Small intestine (tissue), 7 donors: ENCODE measurements at regions not wholly inside any gene's neighbourhood (a gene's known extent, or its start where the extent isn't known, plus 50 kb on each side); places are given as distances from the start of the nearest gene placed in this dataset.

Experiments
- DNase-seq, 2 donors: peaks; one replicate each; pipeline versions ENCODE4 v3.0.0 to v3.0.0-alpha.2; 2013
- FAIRE-seq: peaks from 2 replicates; lab custom pipeline; 2012; peaks lifted over from hg19 to GRCh38; lab: Jason Lieb, UNC
- H3K27ac ChIP-seq, 3 donors: one replicate each; pipeline ENCODE4 v1.5.1; 2013; ENCODE audit warnings: low read length in 2 of 3, mild to moderate bottlenecking in 2 of 3, control low read depth in 1 of 3, inconsistent platforms in 1 of 3, low read depth in 1 of 3, moderate library complexity in 1 of 3
- H3K27me3 ChIP-seq, 3 donors: one replicate each; pipeline ENCODE4 v1.6.1; 2013; ENCODE audit warnings: low read length in 3 of 3, inconsistent platforms in 1 of 3; ENCODE audit not compliant: control insufficient read depth in 3 of 3, insufficient read depth in 3 of 3
- H3K36me3 ChIP-seq, 3 donors: one replicate each; pipeline ENCODE4 v1.6.1; 2013; ENCODE audit warnings: low read length in 3 of 3, inconsistent platforms in 1 of 3, low read depth in 1 of 3, mild to moderate bottlenecking in 1 of 3, moderate library complexity in 1 of 3; ENCODE audit not compliant: control insufficient read depth in 3 of 3, insufficient read depth in 2 of 3
- H3K4me1 ChIP-seq, 3 donors: one replicate each; pipeline ENCODE4 v1.6.1; 2013; ENCODE audit warnings: low read length in 2 of 3, inconsistent platforms in 1 of 3, low read depth in 1 of 3, mild to moderate bottlenecking in 1 of 3, moderate library complexity in 1 of 3; ENCODE audit not compliant: control insufficient read depth in 3 of 3, insufficient read depth in 2 of 3
- H3K4me3 ChIP-seq, 3 donors: one replicate each; pipeline ENCODE4 v1.5.1; 2013; ENCODE audit warnings: low read length in 3 of 3, control low read depth in 1 of 3, inconsistent platforms in 1 of 3, low read depth in 1 of 3, mild to moderate bottlenecking in 1 of 3, moderate library complexity in 1 of 3
- H3K9me3 ChIP-seq, 2 donors: one replicate each; pipeline ENCODE4 v1.6.1; 2013; ENCODE audit warnings: low read depth in 1 of 2, low read length in 1 of 2; ENCODE audit not compliant: control insufficient read depth in 2 of 2, insufficient read depth in 1 of 2
- WGBS, 3 donors: extraction: QIAGEN DNeasy Blood & Tissue Kit; methylation state at CpG; one replicate each; pipeline ENCODE4 v1.1.7; 2013; 5-methylcytosine and 5-hydroxymethylcytosine counted together
- donor health status: healthy with polysubstance abuse.
- donor health status: control.
- donor health status: control.
- donor health status: Bipolar disorder and iron deficiency.
- donor health status: healthy.

DNA sequence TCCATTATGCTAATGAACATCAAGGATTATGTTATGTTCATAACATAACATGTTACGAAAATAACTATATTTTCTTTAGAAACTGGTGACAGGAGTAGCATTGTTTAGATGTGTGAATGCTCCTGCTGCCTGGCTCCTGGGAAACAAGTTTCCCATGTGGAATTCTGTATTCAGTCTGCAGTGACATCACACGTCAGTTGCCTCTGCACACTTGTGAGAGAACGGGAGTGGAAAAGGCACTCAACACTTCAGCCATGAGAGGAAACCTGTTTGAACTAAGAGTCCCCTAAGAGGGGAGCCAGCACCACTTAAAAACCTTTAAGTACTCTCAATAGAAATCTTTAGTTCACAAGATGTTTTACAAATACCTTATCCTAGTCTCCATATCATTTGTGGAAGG lies 140.3 kb upstream of the FAM20C start:
- 70 to 76% (median 73%) methylated on average over 3 of the region's 3 CpGs for WGBS, 3 donors
- no peaks in the 10 kb centered on the region for H3K9me3 ChIP-seq
- no peaks in the 10 kb centered on the region for H3K36me3 ChIP-seq
- H3K27me3 ChIP-seq, result no peaks in the 10 kb centered on the region
- no peak overlapping the region for H3K4me3 ChIP-seq
- no peak for FAIRE-seq
- no peak for DNase-seq
- H3K4me1 ChIP-seq, result no peaks in the 10 kb centered on the region
- H3K27ac ChIP-seq, result no peak overlapping the region

- 79 to 92% (median 81%) methylated on average over 1 of the region's 1 CpG for WGBS, 3 donors
- Histone ChIP-seq H3K36me3 (no peaks in the 10 kb centered on the region), H3K27me3 (peaks cover 0 to 2% (median 0%) of the 10 kb centered on the region in 3 donors), H3K4me3 (no peak overlapping the region), H3K27ac (no peak overlapping the region), H3K9me3 (no peaks in the 10 kb centered on the region), H3K4me1 (no peaks in the 10 kb centered on the region)
- no peak for FAIRE-seq
- DNase-seq, result no peak
Observed at GRCh38 chr7:53531-53930, 138.8 kb upstream of the FAM20C start.

GRCh38 chr7:54615-55014 lies 137.8 kb upstream of the FAM20C start:
- WGBS, 3 donors, result 74 to 81% (median 79%) methylated on average over 6 of the region's 6 CpGs
- FAIRE-seq (no peak), DNase-seq (no peak)
- Histone ChIP-seq H3K27ac (no peak overlapping the region), H3K36me3 (no peaks in the 10 kb centered on the region), H3K27me3 (peaks cover 0 to 2% (median 0%) of the 10 kb centered on the region in 3 donors), H3K4me1 (no peaks in the 10 kb centered on the region), H3K4me3 (no peak overlapping the region), H3K9me3 (no peaks in the 10 kb centered on the region)

DNA sequence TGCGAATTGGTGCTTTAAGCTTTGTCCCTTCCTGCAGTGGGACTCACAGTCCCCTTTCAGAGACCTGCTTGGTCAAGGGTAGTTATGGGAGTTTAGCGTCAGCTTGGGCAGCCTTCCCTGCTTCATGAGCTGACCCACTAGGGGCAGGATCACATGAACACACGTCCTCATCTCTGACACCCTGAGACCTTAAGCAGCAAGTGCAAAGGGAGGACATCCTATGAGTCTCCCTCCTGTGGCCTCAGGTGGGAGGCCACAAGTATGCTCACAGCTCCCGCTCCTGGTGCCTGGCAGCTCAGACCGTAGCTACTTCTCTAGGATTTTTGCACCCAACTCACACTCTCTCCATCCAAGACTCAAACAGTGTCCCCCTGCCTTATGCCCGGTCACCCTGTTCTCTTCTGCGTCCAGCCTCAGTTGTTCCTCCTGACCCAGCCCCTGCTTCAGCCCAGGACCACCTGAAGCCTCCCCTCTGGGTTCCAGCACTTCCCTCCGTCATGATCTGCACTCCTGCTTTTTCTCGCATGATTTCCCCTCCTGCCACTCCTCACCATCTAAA lies 136.6 kb upstream of the FAM20C start:
- no peaks in the 10 kb centered on the region for H3K9me3 ChIP-seq
- DNase-seq (no peak), FAIRE-seq (no peak)
- H3K27ac ChIP-seq, result no peak overlapping the region
- H3K4me1 ChIP-seq, result no peaks in the 10 kb centered on the region
- WGBS, 3 donors, result 80 to 84% (median 83%) methylated on average over 9 of the region's 9 CpGs
- no peak overlapping the region for H3K4me3 ChIP-seq
- no peaks in the 10 kb centered on the region for H3K36me3 ChIP-seq
- peaks cover 0 to 2% (median 0%) of the 10 kb centered on the region in 3 donors for H3K27me3 ChIP-seq

- Histone ChIP-seq H3K9me3 (no peaks in the 10 kb centered on the region), H3K4me1 (no peaks in the 10 kb centered on the region), H3K36me3 (no peaks in the 10 kb centered on the region), H3K27me3 (peaks cover 0 to 2% (median 0%) of the 10 kb centered on the region in 3 donors), H3K27ac (no peak overlapping the region), H3K4me3 (no peak overlapping the region)
- FAIRE-seq, result no peak
- 76 to 86% (median 83%) methylated on average over 18 of the region's 18 CpGs for WGBS, 3 donors
- no peak for DNase-seq
Observed at GRCh38 chr7:56291-56913, 136.0 kb upstream of the FAM20C start.

DNA sequence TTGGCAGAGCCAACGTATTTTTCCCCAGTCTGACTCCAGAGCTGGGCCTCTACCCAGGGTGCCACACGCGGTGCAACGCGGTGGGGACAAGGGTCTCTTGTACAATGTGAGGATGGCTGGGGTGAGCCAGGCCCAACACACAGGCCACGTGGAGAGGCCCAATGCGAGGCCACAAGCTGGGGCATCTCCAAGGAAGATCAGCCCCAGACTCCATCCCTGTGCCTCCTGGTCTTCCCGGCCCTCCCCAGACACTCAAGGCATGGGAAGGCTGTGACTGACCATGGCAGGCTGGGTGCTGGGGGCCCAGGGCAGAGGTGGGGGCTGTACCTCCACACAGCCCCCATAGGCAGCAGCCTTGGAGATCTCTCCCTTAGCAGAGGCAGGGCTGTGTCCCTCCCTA lies 135.3 kb upstream of the FAM20C start:
- FAIRE-seq (no peak), DNase-seq (no peak)
- no peaks in the 10 kb centered on the region for H3K36me3 ChIP-seq
- no peak overlapping the region for H3K27ac ChIP-seq
- peaks cover 0 to 2% (median 0%) of the 10 kb centered on the region in 3 donors for H3K27me3 ChIP-seq
- H3K4me1 ChIP-seq, result no peaks in the 10 kb centered on the region
- 71 to 87% (median 77%) methylated on average over 8 of the region's 8 CpGs for WGBS, 3 donors
- no peaks in the 10 kb centered on the region for H3K9me3 ChIP-seq
- no peak overlapping the region for H3K4me3 ChIP-seq

DNA sequence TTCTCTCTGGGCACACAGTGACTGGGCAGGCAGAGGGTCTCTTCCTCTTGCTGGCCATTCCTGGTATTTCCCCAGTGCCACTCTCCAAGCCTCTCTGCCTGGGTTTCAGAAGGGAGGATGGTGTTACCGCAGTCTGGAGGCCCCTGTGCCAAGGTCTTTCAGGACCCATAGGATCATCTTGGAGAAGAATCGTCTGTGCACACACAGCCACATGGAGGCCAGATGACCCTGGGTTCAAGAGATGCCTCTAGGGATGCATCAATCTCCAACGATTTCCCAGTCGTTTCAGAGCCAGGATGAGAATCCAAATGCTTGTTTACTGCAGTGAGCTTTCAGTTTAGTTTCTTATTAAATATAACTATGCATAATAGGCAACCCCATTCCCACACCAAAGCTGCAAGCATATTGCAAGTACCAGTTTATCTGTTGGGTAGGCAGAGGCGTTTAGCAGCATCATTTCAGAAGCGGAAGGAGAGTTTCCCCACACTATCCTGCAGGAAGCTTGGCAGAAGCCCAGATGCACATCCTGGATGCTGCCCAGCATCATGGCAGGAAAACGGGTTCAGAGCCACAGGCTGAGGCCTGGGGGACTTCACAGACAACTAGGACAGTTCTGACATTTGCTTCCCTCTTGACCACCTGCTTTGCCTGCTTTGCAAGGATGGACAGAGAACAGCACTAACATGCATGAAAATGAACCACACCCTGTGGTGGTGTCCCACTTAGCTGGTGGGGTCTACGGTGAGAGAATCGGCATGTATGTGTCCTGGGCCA lies 134.7 kb upstream of the FAM20C start:
- FAIRE-seq (no peak), DNase-seq (no peak)

GRCh38 chr7:58316-58715 lies 134.1 kb upstream of the FAM20C start:
- Histone ChIP-seq H3K27me3 (peaks cover 0 to 2% (median 0%) of the 10 kb centered on the region in 3 donors), H3K36me3 (no peaks in the 10 kb centered on the region), H3K4me1 (no peaks in the 10 kb centered on the region), H3K27ac (no peak overlapping the region), H3K4me3 (no peak overlapping the region), H3K9me3 (no peaks in the 10 kb centered on the region)
- no peak for DNase-seq
- 83 to 87% (median 86%) methylated on average over 7 of the region's 7 CpGs for WGBS, 3 donors
- no peak for FAIRE-seq

More for the DNA sequence above, 134.7 kb upstream of the FAM20C start:
- H3K9me3 ChIP-seq, result no peaks in the 10 kb centered on the region
- no peaks in the 10 kb centered on the region for H3K36me3 ChIP-seq
- no peak overlapping the region for H3K4me3 ChIP-seq
- no peak overlapping the region for H3K27ac ChIP-seq
- peaks cover 0 to 2% (median 0%) of the 10 kb centered on the region in 3 donors for H3K27me3 ChIP-seq
- 60 to 69% (median 68%) methylated on average over 9 of the region's 9 CpGs for WGBS, 3 donors
- no peaks in the 10 kb centered on the region for H3K4me1 ChIP-seq
